ENCODE measurements at regions not wholly inside any gene's neighbourhood (a gene's known extent, or its start where the extent isn't known, plus 50 kb on each side); places are given as distances from the start of the nearest gene placed in this dataset.
"Not testable (repeated sequence)": the region's sequence is repeated elsewhere in the genome, so short reads cannot be mapped to it uniquely, and the experiment has no call there.

GRCh38 chr5:12109075-12109688 is 204.9 kb upstream of the CTNND2 start:
- DNase-seq (ENCODE audit: low read depth in 2 of 3, low spot score in 2 of 3) = no peak

GRCh38 chr5:12102151-12102550 is 197.9 kb upstream of the CTNND2 start:
- no peak for DNase-seq (ENCODE audit: low read depth in 2 of 3, low spot score in 2 of 3)

- no peak for DNase-seq (ENCODE audit: low read depth in 2 of 3, low spot score in 2 of 3)
Measured at GRCh38 chr5:12100542-12100941, 196.3 kb upstream of the CTNND2 start.

GRCh38 chr5:12099296-12099695 is 195.1 kb upstream of the CTNND2 start:
- no peak for DNase-seq (ENCODE audit: low read depth in 2 of 3, low spot score in 2 of 3)

GRCh38 chr5:12095808-12096281 is 191.6 kb upstream of the CTNND2 start:
- no peak for DNase-seq (ENCODE audit: low read depth in 2 of 3, low spot score in 2 of 3)

GRCh38 chr5:12093586-12093985 is 189.3 kb upstream of the CTNND2 start:
- DNase-seq (ENCODE audit: low read depth in 2 of 3, low spot score in 2 of 3) = no peak

- DNase-seq (ENCODE audit: low read depth in 2 of 3, low spot score in 2 of 3) = no peak
Measured at GRCh38 chr5:12080761-12081160, 176.5 kb upstream of the CTNND2 start.

GRCh38 chr5:12078286-12078685 is 174.0 kb upstream of the CTNND2 start:
- not testable (repeated sequence) for DNase-seq (ENCODE audit: low read depth in 2 of 3, low spot score in 2 of 3)

- DNase-seq (ENCODE audit: low read depth in 2 of 3, low spot score in 2 of 3) = no peak
Measured at GRCh38 chr5:12073426-12073825, 169.2 kb upstream of the CTNND2 start.

- DNase-seq (ENCODE audit: low read depth in 2 of 3, low spot score in 2 of 3) = no peak
Measured at GRCh38 chr5:12072441-12072840, 168.2 kb upstream of the CTNND2 start.

GRCh38 chr5:12071455-12071854 is 167.2 kb upstream of the CTNND2 start:
- no peak for DNase-seq (ENCODE audit: low read depth in 2 of 3, low spot score in 2 of 3)

GRCh38 chr5:12023614-12024241 is 119.5 kb upstream of the CTNND2 start:
- peak in 2 of 3 donors; percentile 10 to 48 for DNase-seq (ENCODE audit: low read depth in 2 of 3, low spot score in 2 of 3)

- no peak for DNase-seq (ENCODE audit: low read depth in 2 of 3, low spot score in 2 of 3)
Measured at GRCh38 chr5:12022444-12022843, 118.2 kb upstream of the CTNND2 start.

- DNase-seq (ENCODE audit: low read depth in 2 of 3, low spot score in 2 of 3) = no peak
Measured at GRCh38 chr5:12019306-12019705, 115.1 kb upstream of the CTNND2 start.

- no peak for DNase-seq (ENCODE audit: low read depth in 2 of 3, low spot score in 2 of 3)
Measured at GRCh38 chr5:12017007-12017406, 112.8 kb upstream of the CTNND2 start.

- DNase-seq (ENCODE audit: low read depth in 2 of 3, low spot score in 2 of 3) = no peak
Measured at GRCh38 chr5:12016159-12016746, 112.0 kb upstream of the CTNND2 start.

GRCh38 chr5:12013351-12013750 is 109.1 kb upstream of the CTNND2 start:
- no peak for DNase-seq (ENCODE audit: low read depth in 2 of 3, low spot score in 2 of 3)

- DNase-seq (ENCODE audit: low read depth in 2 of 3, low spot score in 2 of 3) = no peak
Measured at GRCh38 chr5:12003680-12004079, 99.4 kb upstream of the CTNND2 start.

- no peak for DNase-seq (ENCODE audit: low read depth in 2 of 3, low spot score in 2 of 3)
Measured at GRCh38 chr5:11998397-11998796, 94.2 kb upstream of the CTNND2 start.

GRCh38 chr5:11997942-11998341 is 93.7 kb upstream of the CTNND2 start:
- DNase-seq (ENCODE audit: low read depth in 2 of 3, low spot score in 2 of 3) = no peak

GRCh38 chr5:11992518-11992917 is 88.3 kb upstream of the CTNND2 start:
- DNase-seq (ENCODE audit: low read depth in 2 of 3, low spot score in 2 of 3) = no peak

GRCh38 chr5:11985993-11986392 is 81.7 kb upstream of the CTNND2 start:
- DNase-seq (ENCODE audit: low read depth in 2 of 3, low spot score in 2 of 3) = no peak
